HG03064 (cell line): ENCODE measurements at regions not wholly inside any gene's neighbourhood (a gene's known extent, or its start where the extent isn't known, plus 50 kb on each side); places are given as distances from the start of the nearest gene placed in this dataset.
"Not testable (repeated sequence)": the region's sequence is repeated elsewhere in the genome, so short reads cannot be mapped to it uniquely, and the experiment has no call there.

Experiments used
- ATAC-seq: cut with Tn5 transposase; IDR thresholded peaks from one replicate; pipeline ENCODE4 v1.9.1; 2021; ENCODE audit warnings: low read depth; ENCODE audit not compliant: unreplicated experiment

DNA sequence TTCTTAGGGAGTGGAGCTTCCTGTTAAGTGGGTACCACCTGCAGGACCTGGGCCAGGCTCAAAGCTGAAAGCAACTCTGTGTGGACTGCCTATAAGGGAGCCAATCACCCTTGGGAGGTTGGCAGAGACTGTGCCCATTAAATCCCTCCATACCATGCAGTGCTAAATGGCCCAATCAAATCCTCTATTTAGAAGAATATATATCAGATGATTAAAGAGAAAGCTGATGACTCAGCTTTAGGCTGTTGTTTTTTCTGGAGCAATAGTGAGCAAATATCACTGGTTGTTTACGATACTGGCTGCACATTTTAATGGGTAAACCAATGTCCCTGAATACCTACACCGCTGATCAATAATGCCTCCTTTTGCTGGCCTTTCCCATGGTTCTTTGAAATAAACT lies 101.3 kb downstream of the TMX1 start:
- no peak for ATAC-seq

DNA sequence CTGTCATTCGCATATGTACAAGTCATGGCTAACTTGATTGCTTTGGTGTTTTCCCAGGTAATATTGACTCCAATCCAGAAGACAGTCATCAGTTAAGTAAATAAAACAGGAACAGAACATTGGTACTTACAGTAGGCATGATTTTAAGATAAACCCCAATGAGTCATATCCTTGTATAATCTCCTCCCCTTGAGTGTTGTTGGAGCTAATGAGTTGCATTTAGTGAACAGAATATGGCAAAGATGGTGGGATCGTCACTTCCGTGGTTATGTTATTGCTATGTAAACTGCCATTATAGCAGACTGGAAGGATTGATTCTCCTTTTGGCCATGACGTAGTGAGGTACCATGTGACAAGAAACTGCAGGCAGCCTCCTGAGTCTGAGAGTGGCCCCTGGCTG lies 102.2 kb downstream of the TMX1 start:
- no peak for ATAC-seq

- no peak for ATAC-seq
Observed at GRCh38 chr14:51351997-51352396, 112.0 kb downstream of the TMX1 start.

DNA sequence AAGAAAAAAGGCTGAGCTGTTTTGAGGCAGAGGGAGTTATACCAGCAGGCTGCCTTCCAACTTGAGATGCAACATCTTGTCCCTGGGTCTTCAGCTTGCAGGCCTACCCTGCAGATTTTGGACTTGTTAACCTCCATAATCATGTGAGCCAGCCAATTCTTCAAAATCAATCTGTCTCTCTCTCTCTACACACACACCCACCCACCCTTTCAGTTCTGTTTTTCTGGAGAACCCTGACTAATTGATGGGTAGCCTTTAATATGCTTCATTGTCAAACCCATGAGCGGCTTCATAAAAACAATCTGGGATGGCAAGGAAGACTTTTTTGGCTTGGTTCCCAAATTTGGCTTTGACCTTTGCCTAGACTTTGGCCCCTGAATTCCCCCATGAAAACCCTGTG lies 113.9 kb downstream of the TMX1 start:
- ATAC-seq = no peak

DNA sequence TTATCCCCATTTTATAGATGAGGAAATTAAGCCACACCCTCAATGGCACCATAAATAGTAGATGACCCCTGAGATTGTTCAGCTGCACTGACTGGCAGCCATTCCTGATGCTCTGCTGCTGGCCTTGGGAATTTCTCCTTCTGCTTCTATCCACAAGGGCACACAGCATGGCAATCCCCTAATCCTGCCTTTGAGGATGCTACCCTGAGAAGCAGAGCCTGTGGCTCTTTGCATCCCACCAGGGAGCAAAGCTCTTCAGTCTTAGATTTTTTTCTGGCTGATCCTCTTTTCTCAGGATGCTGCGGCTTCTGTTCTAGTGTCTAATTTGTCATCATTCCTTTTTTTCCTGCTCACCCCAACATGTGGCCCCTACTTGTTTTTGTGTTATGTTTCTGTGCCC lies 114.8 kb downstream of the TMX1 start:
- ATAC-seq = no peak

DNA sequence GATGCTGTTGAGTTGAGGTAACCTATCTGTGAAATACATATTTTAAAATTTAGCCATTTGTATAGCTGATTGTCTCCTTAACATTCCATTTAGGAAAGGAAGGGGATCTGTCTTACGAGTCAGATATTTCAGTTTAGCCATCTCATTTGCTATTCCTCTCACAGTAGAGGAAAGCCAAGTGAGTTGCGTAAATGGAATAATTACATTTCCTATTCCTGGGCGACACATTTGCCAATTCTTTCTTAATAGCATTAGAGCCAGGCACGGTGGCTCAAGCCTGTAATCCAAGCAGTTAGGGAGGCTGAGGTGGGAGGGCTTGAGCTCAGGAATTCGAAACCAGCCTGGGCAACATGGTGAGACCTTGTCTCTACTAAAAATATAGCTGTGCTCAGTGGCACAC lies 116.3 kb downstream of the TMX1 start:
- ATAC-seq = no peak

GRCh38 chr14:51357250-51357649 lies 117.2 kb downstream of the TMX1 start:
- no peak for ATAC-seq

GRCh38 chr14:51360592-51360991 lies 120.5 kb downstream of the TMX1 start:
- ATAC-seq = no peak

- no peak for ATAC-seq
Observed at GRCh38 chr14:51365241-51365965, 125.4 kb downstream of the TMX1 start.

GRCh38 chr14:51366460-51366859 lies 126.4 kb downstream of the TMX1 start:
- not testable (repeated sequence) for ATAC-seq

DNA sequence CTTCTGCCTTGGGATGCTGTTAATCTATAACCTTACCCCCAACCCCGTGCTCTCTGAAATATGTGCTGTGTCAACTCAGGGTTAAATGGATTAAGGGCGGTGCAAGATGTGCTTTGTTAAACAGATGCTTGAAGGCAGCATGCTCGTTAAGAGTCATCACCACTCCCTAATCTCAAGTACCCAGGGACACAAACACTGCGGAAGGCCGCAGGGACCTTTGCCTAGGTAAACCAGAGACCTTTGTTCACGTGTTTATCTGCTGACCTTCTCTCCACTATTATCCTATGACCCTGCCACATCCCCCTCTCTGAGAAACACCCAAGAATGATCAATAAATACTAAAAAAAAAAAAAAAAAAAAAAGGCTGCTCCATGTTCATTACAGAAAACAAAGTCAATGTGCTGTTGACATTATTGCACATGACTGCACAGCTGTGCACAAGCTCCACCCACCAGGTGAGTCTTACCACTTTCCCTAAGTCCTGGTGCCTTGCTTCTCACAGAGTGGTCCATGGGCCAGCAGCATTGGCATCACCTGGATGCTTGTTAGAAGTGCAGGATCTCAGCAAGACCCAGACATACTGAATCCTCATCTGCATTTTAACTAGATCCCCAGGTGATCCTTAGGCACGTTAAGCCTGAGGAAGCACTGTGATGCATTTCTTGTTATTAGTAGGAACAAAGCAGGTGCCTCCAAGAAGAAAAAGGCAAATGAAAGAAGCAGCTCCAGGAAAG lies 127.0 kb downstream of the TMX1 start:
- ATAC-seq = not testable (repeated sequence)

DNA sequence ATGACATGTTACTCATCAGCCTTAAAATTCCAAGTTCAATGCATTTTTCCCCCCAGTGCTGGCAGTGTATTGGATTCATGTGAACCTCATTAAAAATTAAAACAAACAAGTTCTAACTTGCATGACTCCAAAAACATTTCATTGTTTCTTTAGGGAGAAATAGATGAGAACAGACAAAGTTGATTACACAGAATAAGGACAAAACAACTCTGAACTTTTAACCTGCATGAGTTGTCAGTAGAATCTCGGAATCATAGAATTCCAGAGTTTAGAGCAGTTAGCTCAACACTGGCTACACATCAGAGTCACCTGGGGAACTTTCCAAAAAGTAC lies 127.5 kb downstream of the TMX1 start:
- no peak for ATAC-seq

DNA sequence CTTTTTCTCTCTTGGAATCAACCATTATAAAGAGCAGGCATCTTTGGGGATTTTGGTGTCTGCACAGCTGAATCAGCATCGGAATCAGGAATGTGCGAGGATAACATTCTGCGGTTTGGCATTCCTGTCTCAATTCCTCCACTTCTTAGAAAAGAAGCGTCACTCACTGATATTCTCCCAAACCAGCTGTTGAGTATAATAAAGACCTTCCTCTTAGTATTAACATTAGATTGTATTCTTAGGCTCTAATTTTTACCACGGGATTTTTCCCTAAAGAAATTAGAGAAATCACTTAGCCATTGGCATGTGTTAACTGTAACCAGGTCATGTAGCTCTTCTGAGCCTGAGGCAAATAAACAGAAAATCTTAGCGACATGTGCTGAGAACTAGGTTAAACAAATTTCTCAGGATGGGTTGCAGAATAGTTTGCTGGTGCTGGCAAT lies 128.7 kb downstream of the TMX1 start:
- no peak for ATAC-seq

GRCh38 chr14:51369814-51370213 lies 129.8 kb downstream of the TMX1 start:
- ATAC-seq = no peak

GRCh38 chr14:51370758-51371386 lies 130.8 kb downstream of the TMX1 start:
- no peak for ATAC-seq

GRCh38 chr14:51377186-51377585 lies 137.1 kb downstream of the TMX1 start:
- not testable (repeated sequence) for ATAC-seq

DNA sequence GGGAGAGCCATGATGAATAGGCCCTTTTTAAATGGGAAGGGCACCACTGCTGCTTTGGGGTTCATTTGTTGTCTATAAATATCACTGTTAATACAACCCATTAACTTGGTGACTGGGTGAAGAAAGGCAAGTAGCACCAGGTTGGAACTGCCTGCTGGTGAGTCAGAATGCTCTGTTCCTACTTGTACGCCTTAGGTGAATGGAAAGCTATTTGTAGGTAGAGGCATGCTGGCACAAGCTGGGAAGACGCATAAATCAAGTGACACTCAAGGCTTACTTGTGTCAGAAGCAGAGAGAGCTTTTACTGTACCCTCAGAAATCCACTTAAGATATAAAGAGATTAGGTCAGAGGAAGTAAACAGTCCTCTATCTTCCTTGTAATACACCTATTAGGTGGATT lies 142.5 kb downstream of the TMX1 start:
- no peak for ATAC-seq

DNA sequence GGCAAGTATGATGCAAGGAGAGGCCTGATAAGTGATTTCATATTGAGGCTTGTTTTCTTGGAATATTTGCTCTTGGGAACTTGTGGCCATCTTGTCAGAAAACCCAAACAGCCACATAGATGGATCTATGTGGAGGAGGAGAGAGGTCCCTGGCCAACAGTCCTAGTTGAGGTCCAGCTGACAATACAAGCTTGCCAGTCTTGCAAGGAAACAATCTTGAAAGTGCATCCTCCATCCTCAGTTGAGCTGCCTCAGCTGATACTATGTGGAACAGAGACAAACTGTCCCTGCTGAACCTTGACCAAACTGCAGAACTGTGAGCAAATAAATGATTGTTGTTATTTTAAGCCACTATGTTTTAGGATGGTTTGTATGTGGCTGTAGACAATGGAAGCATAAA lies 146.4 kb downstream of the TMX1 start:
- ATAC-seq = no peak

- no peak for ATAC-seq
Observed at GRCh38 chr14:51386983-51387735, 147.1 kb downstream of the TMX1 start.

DNA sequence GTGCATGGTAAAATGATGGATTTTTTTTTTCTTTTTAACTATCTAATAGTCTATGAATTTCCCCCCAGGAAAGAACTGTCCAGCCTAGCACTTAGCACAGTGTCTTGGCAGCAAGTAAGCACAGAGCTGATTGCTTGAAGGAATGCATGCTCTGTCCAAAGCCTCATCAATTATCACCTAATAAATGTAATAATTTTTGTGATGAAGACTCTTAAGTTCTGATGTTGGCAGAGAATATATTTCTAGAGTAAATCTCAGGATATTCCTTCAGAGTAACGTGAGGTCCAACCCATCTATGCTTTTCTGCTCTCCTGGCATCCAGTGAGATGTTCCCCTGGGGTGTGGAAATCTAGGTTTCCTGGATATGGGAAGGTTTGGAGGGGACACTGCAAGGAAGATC lies 152.4 kb downstream of the TMX1 start:
- ATAC-seq = no peak

- ATAC-seq = no peak
Observed at GRCh38 chr14:51394384-51394783, 154.3 kb downstream of the TMX1 start.
